ENCODE measurements at regions not wholly inside any gene's neighbourhood (a gene's known extent, or its start where the extent isn't known, plus 50 kb on each side); places are given as distances from the start of the nearest gene placed in this dataset.

DNA sequence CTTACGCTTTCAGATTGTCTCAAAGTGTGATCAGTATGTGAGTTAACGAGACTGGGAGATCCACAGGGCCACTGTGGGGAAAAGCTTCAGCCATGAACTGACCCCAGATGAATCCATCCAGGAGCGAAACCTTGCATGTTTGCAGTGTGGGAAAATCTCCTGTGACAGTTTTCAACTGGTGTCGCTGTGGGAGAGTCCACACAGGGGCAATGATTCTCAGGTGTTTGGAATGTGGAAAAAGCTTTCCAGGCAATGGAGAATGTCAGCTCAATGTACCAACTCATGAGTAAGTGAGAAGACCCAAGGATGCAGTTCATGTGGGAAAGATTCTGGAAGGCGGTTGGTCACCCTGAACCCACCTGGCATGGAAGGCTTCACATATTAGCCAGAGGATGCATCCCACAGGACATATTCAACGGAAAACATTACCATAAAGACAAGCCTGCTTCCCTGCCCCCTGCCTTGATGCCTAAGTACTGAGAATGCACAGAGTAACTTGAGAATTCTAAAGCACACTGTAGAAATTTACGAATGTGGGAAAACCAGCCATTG lies 204.1 kb upstream of the BMPER start:
- DNase-seq = no peak

DNA sequence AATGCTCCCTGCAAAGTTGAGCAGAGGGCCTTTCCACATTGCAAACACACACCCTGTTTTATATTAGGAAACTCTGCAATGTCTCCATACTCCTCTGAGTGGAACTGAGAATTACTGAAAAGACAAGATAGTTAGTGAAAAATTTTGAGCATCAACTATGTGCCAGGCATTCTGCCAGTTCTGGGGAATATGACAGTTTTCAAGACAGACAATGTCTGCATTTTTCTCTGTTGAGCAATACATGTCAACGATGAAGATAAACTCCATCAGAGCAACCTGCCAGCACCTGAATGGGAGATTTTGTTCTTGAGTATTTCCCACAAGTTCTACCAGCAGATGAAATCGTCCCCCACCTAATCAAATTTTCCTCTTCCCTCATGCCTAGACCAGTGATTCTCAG lies 203.4 kb upstream of the BMPER start:
- no peak for DNase-seq

DNA sequence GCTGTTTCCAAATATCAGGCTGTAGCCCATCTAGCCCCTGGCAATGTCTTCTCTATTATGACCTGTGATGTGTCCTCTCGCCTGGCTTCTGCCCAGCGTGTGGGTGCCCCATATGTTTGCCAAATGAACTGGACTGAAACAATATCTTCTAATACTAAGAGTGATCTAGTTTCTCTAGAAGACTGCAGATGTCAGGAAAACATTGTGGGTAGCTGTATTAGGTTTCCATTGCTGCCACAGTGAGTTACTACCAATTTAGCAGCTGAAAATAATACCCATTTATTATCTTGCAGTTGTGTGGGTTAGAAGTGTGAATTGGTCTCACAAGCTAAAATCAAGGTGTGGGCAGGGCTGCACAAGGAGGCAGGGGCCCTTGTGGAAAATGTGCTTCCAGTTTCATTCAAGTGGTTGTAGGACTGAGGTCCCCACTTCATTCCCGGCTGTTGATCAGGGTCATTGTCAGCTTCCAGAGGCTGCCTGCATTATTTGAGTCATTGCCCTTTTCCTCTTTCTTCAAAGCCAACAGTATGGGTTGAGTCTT lies 202.8 kb upstream of the BMPER start:
- no peak for DNase-seq

DNA sequence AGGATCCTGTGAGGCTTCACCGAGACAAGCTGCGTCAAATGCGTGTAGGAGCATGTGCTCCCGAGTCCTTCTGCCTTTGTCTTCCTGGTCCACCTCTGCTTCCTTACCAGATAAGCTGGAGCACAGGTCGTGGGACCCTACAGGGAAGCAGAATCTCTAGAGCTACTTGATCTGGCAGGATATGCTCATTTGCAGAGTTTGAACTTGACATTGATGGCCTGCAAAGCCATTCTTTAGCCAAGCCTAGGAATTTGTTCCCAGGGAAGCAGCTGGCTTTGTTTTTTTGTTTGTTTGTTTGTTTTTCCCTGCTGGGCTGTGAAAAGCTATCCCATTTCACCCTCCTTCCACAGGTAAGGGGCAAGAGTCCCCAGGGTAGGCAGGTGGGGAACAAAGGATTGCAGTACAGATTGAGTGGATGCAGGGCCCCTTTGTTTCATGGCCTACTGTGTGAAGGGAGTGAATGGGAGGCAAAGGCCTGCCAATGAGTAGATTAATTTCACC lies 200.0 kb upstream of the BMPER start:
- no peak for DNase-seq

DNA sequence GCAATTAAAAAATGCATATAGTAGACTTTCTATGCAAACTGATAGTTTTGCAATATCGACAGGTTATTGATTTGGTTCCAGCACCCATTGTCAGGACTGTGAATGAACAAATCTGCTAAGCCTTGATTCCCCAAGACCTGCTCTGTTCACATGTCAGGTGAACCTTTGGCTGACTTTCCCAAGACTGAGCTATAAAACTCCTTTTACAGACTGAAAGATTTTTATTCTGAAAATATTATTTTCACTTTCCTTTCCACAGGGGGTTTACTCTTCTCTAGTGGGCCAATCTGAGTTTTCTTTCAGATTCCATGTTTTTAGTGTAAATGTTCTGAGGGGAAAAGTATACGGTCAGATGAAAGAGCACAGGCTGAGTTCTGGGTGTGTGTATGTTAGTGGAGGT lies 199.2 kb upstream of the BMPER start:
- no peak for DNase-seq

DNA sequence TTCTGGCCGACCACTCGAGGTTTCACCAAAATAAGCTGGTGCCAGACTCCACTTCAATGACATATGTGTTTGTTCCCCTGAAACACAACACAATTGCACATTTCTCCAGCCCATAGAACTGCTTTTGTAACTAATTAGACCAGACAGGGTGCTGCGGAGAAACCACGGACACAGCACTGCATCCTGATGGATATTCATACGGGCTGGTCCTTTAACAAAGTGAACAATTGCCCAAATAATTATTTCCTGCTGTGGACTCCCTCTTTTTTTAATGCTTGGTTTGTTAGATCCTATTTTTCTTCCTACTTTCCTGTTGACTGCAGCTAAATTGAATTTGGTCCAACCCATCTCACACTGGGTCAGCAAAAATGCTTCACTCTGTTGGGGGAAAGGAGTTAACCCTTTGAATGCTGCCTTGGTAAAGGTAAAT lies 198.6 kb upstream of the BMPER start:
- DNase-seq = no peak

DNA sequence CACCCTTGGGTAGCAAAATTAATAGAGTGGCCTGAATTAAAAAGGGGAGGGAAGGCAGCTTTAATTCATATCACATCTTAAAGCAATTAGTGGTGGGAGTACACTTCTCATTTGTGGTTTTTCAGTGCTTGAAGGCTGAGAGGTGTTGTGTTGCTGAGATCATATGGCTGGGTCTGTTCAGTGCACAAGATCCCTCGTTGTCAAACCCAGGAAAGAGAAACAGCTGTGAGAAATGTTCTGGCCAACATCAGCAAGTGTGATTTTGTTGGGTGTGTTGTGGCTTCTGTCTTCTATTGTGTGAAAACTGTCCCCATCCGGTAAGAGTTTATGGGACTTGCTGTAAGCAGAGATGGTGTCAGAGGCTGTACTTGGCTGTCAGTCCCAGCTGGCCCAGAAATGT lies 197.9 kb upstream of the BMPER start:
- DNase-seq = no peak

DNA sequence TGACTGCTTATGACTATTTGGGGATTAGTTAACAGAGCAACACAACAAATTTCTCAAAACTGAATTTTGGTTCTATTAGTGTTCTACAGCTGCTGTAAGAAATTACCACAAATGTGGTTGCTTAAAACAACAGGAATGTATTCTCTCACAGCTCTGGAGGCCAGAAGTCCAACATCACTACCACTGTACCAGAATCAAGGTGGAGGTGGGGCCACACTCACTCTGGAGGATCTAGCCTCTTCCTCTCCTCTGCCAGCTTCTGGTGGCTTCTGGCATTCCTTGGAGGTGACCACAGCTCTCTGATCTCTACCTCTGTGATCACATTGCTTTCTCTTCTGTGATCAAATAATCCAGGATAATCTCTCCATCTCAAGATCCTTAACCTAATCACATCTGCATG lies 194.7 kb upstream of the BMPER start:
- peak; percentile 44 for DNase-seq

DNA sequence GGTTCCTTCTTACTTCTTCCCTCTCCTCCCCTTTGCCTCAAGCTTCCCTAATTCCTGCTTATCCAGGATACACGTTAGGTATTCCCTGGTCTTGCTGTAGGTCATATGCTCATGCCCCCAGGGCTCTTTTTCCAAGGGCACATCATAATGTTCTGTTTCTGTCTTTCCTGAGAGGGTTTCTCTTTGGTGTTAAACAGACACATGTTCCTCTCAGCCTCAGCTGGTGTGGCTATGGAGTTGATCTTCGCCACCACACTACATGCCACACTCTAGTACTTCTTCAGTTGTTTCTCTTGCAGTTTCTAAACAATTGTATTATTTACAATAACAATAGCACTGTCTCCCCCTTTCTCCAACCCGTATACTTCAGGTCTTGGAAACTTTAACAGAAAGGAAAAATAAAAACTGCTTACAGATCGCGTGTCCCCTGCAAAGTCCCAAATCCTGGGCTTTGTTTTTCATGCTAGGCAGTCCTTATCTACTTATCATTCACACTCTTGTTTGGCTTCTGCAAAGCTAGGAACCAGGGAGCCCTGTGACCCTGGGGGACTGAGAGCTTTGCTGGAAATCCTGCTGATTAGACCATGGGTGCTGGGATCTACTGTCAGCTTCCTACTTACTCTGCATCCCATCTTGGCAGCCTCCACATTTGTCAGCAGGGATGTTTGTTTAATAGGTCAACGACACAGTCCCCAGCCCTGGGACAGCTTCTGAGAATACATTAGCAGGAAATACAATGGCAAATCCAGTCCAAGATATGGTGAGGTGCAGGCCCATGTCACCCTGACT lies 193.9 kb upstream of the BMPER start:
- no peak for DNase-seq

DNA sequence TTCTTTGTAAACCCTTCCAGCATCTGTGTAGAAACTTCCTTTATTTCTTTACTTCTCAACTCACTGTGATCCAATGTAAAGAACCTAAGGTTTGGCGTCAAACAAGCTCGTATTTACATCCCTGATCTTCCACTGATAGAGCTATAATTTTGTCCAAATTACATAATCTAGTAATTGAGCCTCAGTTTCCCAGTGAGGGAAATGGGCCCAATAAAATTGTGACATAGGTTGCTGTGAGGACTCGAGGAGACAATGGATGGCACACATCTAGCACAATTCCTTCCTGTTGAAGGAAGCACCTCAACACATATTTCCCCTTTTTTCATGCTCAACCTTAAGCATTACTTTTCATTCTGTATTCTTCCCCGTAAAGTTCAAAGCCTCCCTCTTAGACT lies 193.3 kb upstream of the BMPER start:
- DNase-seq = no peak

DNA sequence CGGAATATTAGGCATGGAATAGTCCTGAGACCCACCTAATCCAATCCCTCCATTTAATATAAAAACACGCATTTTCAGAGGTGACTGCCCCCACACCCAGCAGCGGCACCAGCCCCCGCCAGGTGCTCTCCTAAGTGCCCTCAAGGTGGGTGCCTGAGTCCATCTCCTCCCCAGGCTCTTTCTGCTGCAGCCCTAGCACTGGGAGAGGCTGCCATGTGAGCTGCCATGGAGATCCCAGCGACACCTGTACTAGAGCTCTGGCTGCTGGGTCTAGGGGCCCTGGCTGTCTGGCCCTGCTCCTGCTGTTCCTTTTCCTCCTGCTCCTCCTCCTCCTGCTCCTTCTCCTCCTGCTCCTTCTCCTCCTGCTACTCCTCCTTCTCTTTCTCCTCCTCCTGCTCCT lies 191.1 kb upstream of the BMPER start:
- no peak for DNase-seq

DNA sequence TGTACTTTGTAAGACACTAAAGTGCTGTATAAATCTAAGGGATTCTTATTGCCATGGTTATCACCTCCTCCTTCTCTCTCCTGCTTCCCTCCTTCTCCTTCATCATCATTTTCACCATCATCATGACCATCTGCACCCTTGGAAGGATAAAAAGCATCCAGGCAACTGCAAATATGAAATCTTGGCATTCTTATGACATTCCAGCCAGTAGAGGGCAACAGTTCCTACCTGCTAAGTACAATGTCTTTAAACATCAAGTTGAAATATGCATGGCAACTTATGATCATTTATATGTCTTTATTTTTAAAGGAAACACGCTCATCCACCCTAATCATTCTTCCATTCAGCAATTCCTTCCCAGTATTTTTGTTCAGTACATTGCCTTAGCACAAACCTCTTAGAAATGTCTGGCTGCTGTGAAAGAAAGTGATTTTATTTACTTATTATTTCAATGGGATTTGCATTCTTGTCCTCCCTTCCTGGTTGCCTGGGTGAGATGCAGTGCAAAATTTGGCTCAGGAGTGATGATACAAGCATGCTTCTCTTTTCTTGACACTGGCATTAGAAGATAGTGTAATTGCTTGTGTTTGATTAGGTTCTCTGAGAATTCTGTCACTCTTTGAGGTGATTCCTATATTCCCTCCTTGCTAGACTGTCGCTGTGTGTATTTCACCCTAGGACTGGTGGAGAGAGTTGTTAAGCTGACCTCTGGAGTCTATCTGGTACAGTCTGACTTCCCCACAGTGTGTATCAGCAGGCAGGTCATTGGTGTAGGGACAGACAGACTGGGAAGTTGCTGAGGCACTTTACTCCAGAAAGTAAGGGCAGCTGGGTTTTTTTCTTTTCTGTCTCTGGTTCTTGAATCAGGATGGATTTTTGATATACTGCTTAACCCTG lies 188.5 kb upstream of the BMPER start:
- peak; percentile 62 for DNase-seq

DNA sequence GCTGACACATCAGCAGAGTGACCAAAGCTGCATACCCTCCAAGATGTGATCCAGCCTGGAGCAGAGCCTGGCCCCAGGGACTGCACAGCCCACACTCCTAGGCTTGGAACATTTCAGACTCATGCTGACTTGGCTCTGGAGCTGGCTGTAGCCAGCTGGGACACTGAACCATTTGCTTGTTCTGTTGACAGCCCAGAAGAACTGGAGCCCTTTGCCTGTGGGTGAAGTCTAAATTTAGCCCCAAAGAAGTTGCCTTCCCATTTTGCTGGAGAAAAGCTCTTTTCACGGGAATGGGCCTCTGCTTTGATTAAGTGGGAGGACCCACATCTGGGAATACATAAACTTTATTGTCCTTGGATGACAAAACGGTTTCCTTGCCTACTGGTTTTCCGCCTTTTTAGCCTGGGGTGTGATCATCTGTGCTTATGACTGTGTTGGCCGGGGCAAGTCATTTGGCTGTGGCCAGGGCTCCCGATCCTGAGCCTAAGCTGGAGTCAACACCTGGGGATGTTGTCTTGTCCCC lies 186.2 kb upstream of the BMPER start:
- DNase-seq = no peak

DNA sequence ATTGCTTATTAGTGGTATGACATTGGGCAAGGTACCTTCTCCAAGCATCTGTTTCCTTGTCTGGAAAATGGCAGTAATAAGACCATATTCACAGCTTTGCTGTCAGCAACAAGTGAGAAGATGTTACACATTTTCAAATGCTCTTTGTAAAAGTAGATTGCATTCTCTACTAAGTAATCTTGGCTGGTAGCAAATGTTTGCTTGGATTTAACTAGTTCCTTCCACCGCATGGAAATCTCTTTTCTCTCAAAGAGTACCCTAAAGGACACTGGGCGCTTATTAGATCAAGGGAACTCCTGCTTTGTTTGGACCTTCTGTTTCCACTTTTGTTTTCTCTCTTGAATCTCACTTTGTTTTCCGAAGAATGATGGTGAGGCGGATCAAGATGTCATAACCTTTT lies 185.2 kb upstream of the BMPER start:
- no peak for DNase-seq

DNA sequence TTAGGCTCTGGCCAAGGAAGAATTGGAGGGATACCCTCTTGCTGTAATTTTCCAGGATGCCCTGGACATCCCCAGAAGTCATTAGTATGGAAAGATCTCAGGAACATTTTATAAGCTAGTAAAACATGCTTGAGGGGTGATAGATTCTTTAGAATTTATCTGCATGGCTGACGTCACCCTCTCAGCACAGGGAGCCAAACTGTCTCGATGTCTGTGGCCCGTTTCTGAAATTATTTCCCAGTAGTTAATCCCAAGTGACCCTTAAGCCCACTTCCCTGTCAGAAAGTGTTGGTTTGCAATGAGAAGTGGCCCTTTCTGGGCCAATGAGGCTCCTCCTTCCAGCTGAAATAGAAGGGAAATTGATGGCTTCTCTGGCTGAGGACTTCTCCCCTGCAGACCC lies 184.5 kb upstream of the BMPER start:
- DNase-seq = no peak

DNA sequence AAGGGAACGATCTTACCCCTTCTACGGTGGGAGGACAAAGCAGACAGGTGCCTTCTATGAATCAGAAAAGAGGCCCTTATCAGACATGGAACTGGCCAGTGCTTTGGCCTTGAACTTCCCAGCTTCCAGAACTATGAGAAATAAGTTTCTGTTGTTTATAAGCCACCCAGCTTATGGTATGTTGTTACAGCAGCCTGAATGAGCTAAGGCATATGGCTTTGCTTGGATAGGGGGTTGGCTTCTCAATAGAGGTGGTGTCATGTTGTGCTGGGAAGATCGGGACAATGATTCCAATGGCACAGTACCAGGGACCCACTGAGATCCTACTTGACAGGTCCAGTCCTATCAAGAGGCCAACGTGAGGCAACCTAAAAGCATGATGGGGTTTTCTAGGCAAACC lies 183.4 kb upstream of the BMPER start:
- peak; percentile 42 for DNase-seq

DNA sequence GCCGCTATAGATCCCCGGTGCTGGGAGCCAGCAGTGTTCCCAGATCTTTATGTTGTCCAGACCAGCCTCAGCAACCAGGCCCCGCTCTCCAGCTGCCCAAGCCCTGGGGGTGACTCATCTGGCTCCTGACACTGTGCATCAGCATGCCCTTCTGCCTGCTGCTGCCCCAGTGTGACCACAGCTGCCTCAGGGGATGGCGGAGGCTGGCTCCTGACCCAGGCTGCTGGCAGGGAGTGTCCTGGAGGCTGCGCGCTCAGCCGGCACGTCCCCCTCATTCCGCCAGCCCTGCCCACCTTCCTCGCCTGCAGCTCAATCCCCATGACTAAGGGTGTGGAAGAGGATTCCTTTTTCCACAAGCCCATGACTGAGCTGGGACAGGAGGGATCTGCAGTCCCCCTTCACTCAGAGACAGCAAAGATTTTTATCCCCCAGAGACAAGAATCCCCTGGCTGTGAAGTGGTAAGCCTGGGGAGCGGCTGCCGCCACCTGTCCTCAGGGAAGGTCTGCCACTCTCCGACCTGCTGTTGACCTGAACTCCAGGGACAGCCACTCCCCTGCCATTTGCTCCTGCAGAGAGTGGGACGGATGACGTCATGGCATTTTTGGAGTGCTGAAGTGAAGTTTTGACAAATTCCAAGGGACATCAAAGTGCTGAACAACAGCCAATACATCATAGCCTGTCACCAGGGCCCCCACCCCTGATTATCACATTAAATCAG lies 182.8 kb upstream of the BMPER start:
- peak; percentile 90 for DNase-seq

DNA sequence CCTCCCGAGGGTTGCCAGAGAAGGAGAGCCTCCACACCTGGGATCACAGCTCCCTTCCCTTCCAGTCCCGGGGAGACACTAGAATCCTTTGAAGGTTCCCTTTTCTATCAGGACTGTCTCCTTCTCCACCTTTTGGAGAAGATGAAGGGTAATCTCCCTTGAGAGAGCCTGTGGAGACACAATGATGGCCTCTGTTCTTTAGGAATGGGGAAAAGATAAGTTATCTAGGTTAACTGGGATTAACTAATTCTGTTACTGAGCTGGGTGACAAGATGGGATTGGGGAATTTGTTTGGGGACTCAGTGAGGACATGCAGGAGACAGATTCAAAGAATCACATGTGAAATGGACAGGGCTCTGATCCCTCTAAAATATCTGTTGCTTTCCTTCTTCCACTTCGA lies 181.1 kb upstream of the BMPER start:
- no peak for DNase-seq

DNA sequence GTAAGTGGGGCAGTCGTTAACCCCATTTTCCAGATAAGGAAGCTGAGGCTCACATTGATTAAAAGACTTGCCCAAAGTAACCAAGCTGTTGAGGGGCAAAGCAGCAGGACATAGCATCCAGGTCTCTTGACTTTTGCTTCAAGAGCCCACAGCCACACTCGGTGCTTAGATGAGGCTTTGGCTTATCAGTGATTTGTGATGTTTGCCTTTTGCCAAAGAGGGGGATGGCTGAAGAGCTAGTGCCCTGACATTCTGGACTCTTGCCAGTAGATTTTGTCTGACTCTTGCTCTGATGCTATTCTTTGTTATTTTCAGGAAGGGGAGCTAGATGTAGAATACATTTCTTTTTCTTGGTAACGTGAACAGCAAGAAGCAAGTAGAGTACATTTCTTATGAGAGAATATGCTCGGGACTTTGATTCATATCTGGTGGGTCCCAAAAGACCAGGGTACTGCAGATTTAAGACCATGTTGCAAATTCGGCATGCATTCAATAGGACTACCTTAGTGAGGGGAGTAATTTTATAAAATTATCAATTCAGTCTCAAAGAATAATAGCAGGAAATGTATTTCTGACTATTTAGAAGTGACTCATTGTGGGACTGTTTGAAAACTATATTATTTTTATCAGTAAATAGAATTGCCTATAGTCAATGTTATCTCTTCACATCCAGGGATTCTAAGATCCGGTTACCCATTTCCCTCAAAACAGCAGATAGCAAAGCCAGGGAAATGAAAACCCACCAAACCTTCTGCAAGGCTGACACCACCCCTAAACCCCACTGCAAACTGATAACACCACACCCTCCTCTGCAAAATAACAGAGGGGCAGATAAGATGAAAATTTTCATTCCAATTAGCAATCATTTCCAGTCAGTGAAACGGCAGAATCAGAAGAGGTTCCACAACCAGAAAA lies 180.0 kb upstream of the BMPER start:
- DNase-seq = no peak

DNA sequence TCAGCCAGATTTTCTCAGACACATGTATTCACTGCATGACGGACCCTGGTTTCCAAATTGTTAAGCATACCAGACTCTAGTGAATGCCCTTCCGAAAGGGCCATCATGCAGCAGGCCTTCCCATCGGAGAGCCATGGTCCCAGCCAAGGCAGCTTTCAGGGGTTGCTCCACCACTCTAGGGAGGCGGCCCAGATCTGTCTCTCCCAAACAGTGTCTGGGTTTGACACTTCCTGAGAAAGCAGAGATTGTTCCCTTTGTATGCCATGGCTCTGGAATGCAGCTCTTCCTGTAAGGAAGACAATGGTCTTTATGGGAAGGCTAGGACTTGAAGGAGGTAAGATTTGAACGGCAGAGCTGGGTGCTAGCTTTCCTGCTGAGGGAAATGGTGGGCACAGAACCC lies 178.8 kb upstream of the BMPER start:
- DNase-seq = peak; percentile 30

DNA sequence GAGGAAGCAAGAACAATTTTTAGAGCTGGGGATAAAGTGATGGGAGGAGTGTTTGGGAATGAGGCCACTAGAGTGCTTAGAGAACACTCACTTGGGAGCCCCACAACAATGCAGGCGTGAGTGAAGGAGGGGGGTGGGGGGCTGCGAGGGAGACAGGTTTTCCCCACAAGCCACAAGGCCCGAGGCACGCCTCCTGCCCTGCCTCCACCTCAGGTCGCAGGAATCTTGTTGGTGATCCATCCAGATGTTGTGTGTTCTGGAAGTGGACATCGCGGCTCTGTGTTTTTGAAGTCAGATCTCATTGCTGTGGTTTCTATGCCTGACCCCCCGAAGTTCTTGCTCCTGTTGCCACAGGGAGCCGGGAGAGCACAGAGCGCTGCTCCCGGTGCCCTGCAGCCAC lies 178.0 kb upstream of the BMPER start:
- DNase-seq = no peak

All from fibroblast of skin of back (primary cell).